ENCODE measurements at regions not wholly inside any gene's neighbourhood (a gene's known extent, or its start where the extent isn't known, plus 50 kb on each side); places are given as distances from the start of the nearest gene placed in this dataset.
A peak's percentile ranks its signal among the peaks of the same experiment; 100 is the strongest.

DNA sequence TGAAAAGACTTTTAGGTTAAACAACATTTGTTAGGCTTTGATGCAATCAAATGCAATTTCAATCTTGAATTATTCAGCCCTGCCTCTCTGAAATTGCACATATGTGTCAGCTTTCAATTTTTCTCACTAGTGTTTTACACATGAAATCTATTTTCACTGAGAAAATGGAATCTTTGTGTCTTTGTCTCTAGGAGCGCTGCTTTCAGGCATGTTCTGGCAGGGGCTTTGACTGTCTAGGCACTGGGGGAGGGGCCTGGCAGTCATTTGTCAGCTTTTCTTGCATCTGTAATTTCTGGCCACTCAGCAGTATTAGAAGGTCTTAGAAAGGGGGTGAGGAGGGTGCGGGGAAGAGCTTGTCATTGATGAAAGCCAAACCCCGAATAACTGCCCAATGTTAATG lies 264.4 kb downstream of the PTPRC start:
- peaks cover 35% of the 10 kb centered on the region for H3K4me1 Mint-ChIP-seq
- DNase-seq = no peak
- peaks cover 47% of the 10 kb centered on the region for H3K36me3 Mint-ChIP-seq
- no peaks in the 10 kb centered on the region for H3K9me3 Mint-ChIP-seq
- H3K27ac Mint-ChIP-seq = no peak overlapping the region
- no peak overlapping the region for H3K4me3 Mint-ChIP-seq
- CTCF ChIA-PET = interaction anchor here (0.6 kb wide), 1 partner anchor 9 kb away, joined by 3 read pairs; no protein-coding TSS in a partner anchor
- no peaks in the 10 kb centered on the region for H3K27me3 Mint-ChIP-seq

DNA sequence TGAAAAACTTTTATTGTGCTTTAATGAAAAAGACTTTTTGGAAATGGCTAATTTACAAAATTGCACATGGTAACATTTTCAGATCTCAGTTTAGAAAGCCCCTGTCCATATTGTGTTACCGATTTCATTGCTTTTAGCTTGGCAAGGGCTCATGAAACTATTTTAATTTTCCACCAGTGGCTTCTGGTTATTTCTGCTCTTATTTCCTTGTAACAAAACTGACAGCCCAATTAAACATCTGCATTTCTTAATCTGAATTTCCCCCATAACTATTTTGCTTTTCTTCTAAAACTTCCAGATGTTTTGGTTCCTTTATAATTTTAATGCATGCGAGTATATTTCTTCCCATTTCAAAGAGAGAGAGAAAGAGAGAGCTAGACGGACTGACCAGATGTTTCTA lies 264.8 kb downstream of the PTPRC start:
- CTCF ChIA-PET = interaction anchor here (0.6 kb wide), 1 partner anchor 8 kb away, joined by 3 read pairs; no protein-coding TSS in a partner anchor
- Mint-ChIP-seq H3K27ac (no peak overlapping the region), H3K4me3 (no peak overlapping the region)

GRCh38 chr1:198904321-198904720 lies 265.5 kb downstream of the PTPRC start:
- Mint-ChIP-seq H3K9me3 (no peaks in the 10 kb centered on the region), H3K27me3 (no peaks in the 10 kb centered on the region), H3K36me3 (peaks cover 44% of the 10 kb centered on the region), H3K4me1 (peaks cover 37% of the 10 kb centered on the region), H3K27ac (no peak overlapping the region), H3K4me3 (no peak overlapping the region)
- no peak for DNase-seq
- CTCF ChIA-PET = no interaction called here

More for the DNA sequence above, 264.8 kb downstream of the PTPRC start:
- peaks cover 49% of the 10 kb centered on the region for H3K36me3 Mint-ChIP-seq
- no peaks in the 10 kb centered on the region for H3K9me3 Mint-ChIP-seq
- no peaks in the 10 kb centered on the region for H3K27me3 Mint-ChIP-seq
- no peak for DNase-seq
- peaks cover 37% of the 10 kb centered on the region for H3K4me1 Mint-ChIP-seq

DNA sequence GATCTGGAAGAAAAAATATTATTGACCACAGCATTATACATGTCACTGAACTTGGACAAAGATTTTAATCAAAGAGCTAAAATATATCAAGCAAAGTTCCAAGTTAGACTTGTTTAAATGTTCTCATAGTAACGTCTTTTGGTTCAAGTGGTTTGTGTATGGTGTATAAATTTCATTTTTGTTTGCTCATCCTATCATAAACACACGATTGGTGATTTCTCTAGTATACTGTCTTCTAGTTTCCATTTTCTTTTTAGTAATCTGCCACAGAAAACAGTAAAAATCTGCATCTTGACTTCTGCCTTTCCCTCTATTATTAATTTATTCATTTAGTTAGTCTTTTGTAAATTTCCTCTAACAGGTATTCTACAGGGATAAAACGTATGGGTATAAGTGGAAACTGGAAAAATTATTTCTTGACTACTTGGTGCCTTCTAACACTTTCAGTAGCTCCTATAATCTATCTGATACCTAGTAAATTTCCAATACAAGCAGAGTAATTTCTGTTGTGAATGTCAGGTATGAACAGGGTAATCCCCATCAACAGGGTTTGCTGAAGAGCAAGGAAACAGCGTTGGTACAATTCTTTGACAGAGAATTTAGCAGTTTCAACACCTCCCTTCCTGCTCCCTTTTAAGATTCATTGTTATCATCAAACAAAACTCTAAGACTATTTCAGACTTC lies 268.0 kb downstream of the PTPRC start:
- no peak overlapping the region for H3K4me3 Mint-ChIP-seq
- no peak overlapping the region for H3K27ac Mint-ChIP-seq
- CTCF ChIA-PET = interaction anchor here (1.0 to 2.2 kb wide), 2 partner anchors 12 to 206 kb away, joined by 4 to 8 read pairs; no protein-coding TSS in a partner anchor
- no peak for DNase-seq
- H3K9me3 Mint-ChIP-seq = no peaks in the 10 kb centered on the region
- peaks cover 40% of the 10 kb centered on the region for H3K4me1 Mint-ChIP-seq
- no peaks in the 10 kb centered on the region for H3K27me3 Mint-ChIP-seq
- H3K36me3 Mint-ChIP-seq = peaks cover 38% of the 10 kb centered on the region

- Mint-ChIP-seq H3K4me3 (no peak overlapping the region), H3K27me3 (no peaks in the 10 kb centered on the region), H3K9me3 (no peaks in the 10 kb centered on the region), H3K4me1 (peaks cover 40% of the 10 kb centered on the region), H3K36me3 (peaks cover 42% of the 10 kb centered on the region), H3K27ac (no peak overlapping the region)
- no peak for DNase-seq
- CTCF ChIA-PET = interaction anchor here (1.0 to 2.2 kb wide), 3 partner anchors 12 to 206 kb away, joined by 4 to 8 read pairs (median 5); no protein-coding TSS in a partner anchor
Observed at GRCh38 chr1:198907423-198907746, 268.5 kb downstream of the PTPRC start.

DNA sequence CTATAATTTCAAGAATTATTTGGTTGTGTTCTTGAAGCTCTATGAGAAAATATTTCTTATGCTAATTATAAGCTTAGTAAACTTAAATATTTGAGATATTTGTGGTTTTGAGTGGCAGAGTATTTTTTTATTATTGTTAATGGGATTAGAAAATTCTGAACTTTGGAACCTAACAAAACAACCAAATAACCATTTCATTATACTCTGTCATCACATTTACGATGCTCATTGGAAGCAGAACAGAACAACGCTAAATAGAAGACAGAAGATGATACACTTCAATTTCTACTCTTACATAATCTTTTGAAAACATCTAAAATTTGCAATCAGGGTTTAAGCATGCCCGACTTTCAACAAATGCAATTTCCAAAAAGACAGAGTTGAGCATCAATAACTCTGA lies 270.2 kb downstream of the PTPRC start:
- H3K27me3 Mint-ChIP-seq = no peaks in the 10 kb centered on the region
- CTCF ChIA-PET = interaction anchor here (1.9 kb wide), 1 partner anchor 204 kb away, joined by 5 read pairs; no protein-coding TSS in a partner anchor
- H3K4me3 Mint-ChIP-seq = no peak overlapping the region
- peaks cover 43% of the 10 kb centered on the region for H3K36me3 Mint-ChIP-seq
- H3K9me3 Mint-ChIP-seq = no peaks in the 10 kb centered on the region
- H3K27ac Mint-ChIP-seq = no peak overlapping the region
- H3K4me1 Mint-ChIP-seq = peaks cover 38% of the 10 kb centered on the region
- no peak for DNase-seq

DNA sequence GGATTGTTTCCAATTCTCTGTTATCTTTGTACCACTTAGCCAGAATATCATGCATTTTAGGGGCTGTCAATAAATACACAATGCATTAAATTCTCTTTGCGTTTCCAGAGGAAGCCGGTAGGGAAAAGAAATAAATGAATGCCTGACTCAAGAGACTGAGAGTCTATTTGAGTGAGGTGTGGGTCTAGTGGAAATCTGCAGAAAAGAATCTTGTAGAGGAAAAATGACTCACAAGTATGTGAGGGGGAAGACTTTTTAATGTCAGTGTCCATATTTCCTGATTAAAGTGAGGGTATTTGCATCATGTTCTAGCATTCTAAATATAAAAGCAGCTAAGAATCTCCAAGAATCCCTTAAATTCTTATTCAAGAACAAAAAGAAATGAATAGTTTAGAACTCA lies 271.1 kb downstream of the PTPRC start:
- Mint-ChIP-seq H3K4me3 (no peak overlapping the region), H3K36me3 (peaks cover 47% of the 10 kb centered on the region), H3K27ac (no peak overlapping the region), H3K9me3 (no peaks in the 10 kb centered on the region), H3K4me1 (peaks cover 30% of the 10 kb centered on the region), H3K27me3 (no peaks in the 10 kb centered on the region)
- CTCF ChIA-PET = no interaction called here
- no peak for DNase-seq

- Mint-ChIP-seq H3K4me1 (peaks cover 27% of the 10 kb centered on the region), H3K36me3 (peaks cover 50% of the 10 kb centered on the region), H3K9me3 (no peaks in the 10 kb centered on the region), H3K27me3 (no peaks in the 10 kb centered on the region), H3K4me3 (no peak overlapping the region), H3K27ac (no peak overlapping the region)
- no peak for DNase-seq
- CTCF ChIA-PET = no interaction called here
Observed at GRCh38 chr1:198910816-198911215, 272.0 kb downstream of the PTPRC start.

GRCh38 chr1:198912046-198912445 lies 273.2 kb downstream of the PTPRC start:
- DNase-seq = no peak
- H3K27me3 Mint-ChIP-seq = no peaks in the 10 kb centered on the region
- no peak overlapping the region for H3K4me3 Mint-ChIP-seq
- H3K4me1 Mint-ChIP-seq = peaks cover 25% of the 10 kb centered on the region
- peaks cover 49% of the 10 kb centered on the region for H3K36me3 Mint-ChIP-seq
- no peaks in the 10 kb centered on the region for H3K9me3 Mint-ChIP-seq
- CTCF ChIA-PET = interaction anchor here (1.3 kb wide), 1 partner anchor 8 kb away, joined by 3 read pairs; no protein-coding TSS in a partner anchor
- no peak overlapping the region for H3K27ac Mint-ChIP-seq

- peaks cover 33% of the 10 kb centered on the region for H3K4me1 Mint-ChIP-seq
- no peaks in the 10 kb centered on the region for H3K27me3 Mint-ChIP-seq
- no peaks in the 10 kb centered on the region for H3K9me3 Mint-ChIP-seq
Observed at GRCh38 chr1:198913667-198914066, 274.8 kb downstream of the PTPRC start.

GRCh38 chr1:198915327-198916231 lies 276.7 kb downstream of the PTPRC start:
- CTCF ChIA-PET = interaction anchor here (1.2 kb wide), 1 partner anchor 197 kb away, joined by 6 read pairs; no protein-coding TSS in a partner anchor
- no peak for DNase-seq
- H3K9me3 Mint-ChIP-seq = peaks cover 2% of the 10 kb centered on the region
- no peak overlapping the region for H3K4me3 Mint-ChIP-seq
- peaks cover 67% of the 10 kb centered on the region for H3K36me3 Mint-ChIP-seq
- peaks cover 50% of the 10 kb centered on the region for H3K4me1 Mint-ChIP-seq
- H3K27ac Mint-ChIP-seq = no peak overlapping the region
- H3K27me3 Mint-ChIP-seq = no peaks in the 10 kb centered on the region

More at GRCh38 chr1:198913667-198914066, 274.8 kb downstream of the PTPRC start:
- Mint-ChIP-seq H3K4me3 (no peak overlapping the region), H3K27ac (no peak overlapping the region), H3K36me3 (peaks cover 60% of the 10 kb centered on the region)
- CTCF ChIA-PET = interaction anchor here (0.9 kb wide), 1 partner anchor 308 kb away, joined by 3 read pairs; no protein-coding TSS in a partner anchor
- no peak for DNase-seq

- CTCF ChIA-PET = interaction anchor here (0.8 kb wide), 2 partner anchors 196 to 325 kb away, joined by 3 read pairs; no protein-coding TSS in a partner anchor
- no peak overlapping the region for H3K4me3 Mint-ChIP-seq
- no peak overlapping the region for H3K27ac Mint-ChIP-seq
- H3K9me3 Mint-ChIP-seq = peaks cover 2% of the 10 kb centered on the region
- DNase-seq = no peak
- peaks cover 59% of the 10 kb centered on the region for H3K4me1 Mint-ChIP-seq
- H3K27me3 Mint-ChIP-seq = no peaks in the 10 kb centered on the region
- peaks cover 65% of the 10 kb centered on the region for H3K36me3 Mint-ChIP-seq
Observed at GRCh38 chr1:198917226-198917625, 278.4 kb downstream of the PTPRC start.

GRCh38 chr1:198918920-198919319 lies 280.1 kb downstream of the PTPRC start:
- CTCF ChIA-PET = interaction anchor here (1.6 kb wide), 1 partner anchor 12 kb away, joined by 4 read pairs; no protein-coding TSS in a partner anchor
- peaks cover 66% of the 10 kb centered on the region for H3K36me3 Mint-ChIP-seq
- H3K4me3 Mint-ChIP-seq = peak overlapping the region; percentile 16
- peaks cover 2% of the 10 kb centered on the region for H3K9me3 Mint-ChIP-seq
- H3K27me3 Mint-ChIP-seq = no peaks in the 10 kb centered on the region
- peak overlapping the region; percentile 90 for H3K27ac Mint-ChIP-seq
- no peak for DNase-seq
- peaks cover 68% of the 10 kb centered on the region for H3K4me1 Mint-ChIP-seq
